ENCODE measurements at regions not wholly inside any gene's neighbourhood (a gene's known extent, or its start where the extent isn't known, plus 50 kb on each side); places are given as distances from the start of the nearest gene placed in this dataset.

DNA sequence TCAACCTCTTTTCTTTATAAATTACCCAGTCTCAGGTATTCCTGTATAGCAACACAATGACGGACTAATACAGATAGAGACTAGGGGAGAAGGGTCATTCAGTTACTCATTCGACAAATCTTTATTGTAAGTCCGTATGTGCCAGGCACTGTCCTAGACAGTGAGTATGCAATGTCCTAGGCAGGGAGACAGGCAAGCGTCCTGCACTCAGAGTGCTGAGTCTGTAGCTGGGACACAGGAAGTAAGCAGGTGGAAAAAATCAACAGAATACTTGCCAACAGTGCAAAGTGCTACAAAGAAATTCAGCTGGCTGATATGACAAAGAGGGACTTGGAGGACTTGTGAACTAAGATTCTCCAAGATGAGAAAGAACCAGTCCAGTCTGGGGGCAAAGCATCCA is 92.2 kb upstream of the ZBTB40 start:
- H3K27ac ChIP-seq (ENCODE audit: low read depth in 1 of 2, low read length in 2 of 2) = no peak overlapping the region
- H3K4me1 ChIP-seq (ENCODE audit: control insufficient read depth in 1 of 2, insufficient read depth in 2 of 2, low read length in 2 of 2) = no peaks in the 10 kb centered on the region
- H3K9me3 Mint-ChIP-seq = peaks cover 0 to 3% (median 0%) of the 10 kb centered on the region in 7 donors
- no peak overlapping the region for H3K4me3 ChIP-seq (replicated peaks in 1 of 3; ENCODE audit: low read depth in 2 of 3, low read length in 3 of 3)
- H3K79me2 ChIP-seq (ENCODE audit: insufficient read depth, low read length) = no peaks in the 10 kb centered on the region
- H2AFZ ChIP-seq (ENCODE audit: insufficient read depth, low read depth, low read length, poor library complexity, severe bottlenecking) = no peak overlapping the region
- H3K36me3 Mint-ChIP-seq = no peaks in the 10 kb centered on the region
- no peak for TF ChIP-seq CTCF (IDR thresholded peaks at IDR 0.05)
- 87% methylated on average over 4 of the region's 4 CpGs for WGBS (ENCODE audit: insufficient coverage)
- DNase-seq = no peak
- peaks cover 9 to 17% (median 14%) of the 10 kb centered on the region in 3 donors for H3K27me3 Mint-ChIP-seq (ENCODE audit: low read depth in 3 of 3)
- H3K9ac ChIP-seq (ENCODE audit: insufficient read depth, low read length, poor library complexity, severe bottlenecking) = no peak overlapping the region
- H3K4me3 Mint-ChIP-seq = no peak overlapping the region
- H3K27me3 ChIP-seq (ENCODE audit: control insufficient read depth in 2 of 2, insufficient read depth in 2 of 2, low read length in 2 of 2) = no peaks in the 10 kb centered on the region
- H3K4me2 ChIP-seq (replicated peaks; ENCODE audit: extremely low read depth, low read length, poor library complexity, severe bottlenecking) = no peak overlapping the region
- no peaks in the 10 kb centered on the region for H3K9me3 ChIP-seq (replicated peaks in 1 of 2; ENCODE audit: control insufficient read depth in 1 of 2, insufficient read depth in 1 of 2, low read length in 2 of 2)
- H4K20me1 ChIP-seq (ENCODE audit: insufficient read depth, low read length) = no peaks in the 10 kb centered on the region
- H3K4me1 Mint-ChIP-seq = no peaks in the 10 kb centered on the region
- H3K36me3 ChIP-seq (replicated peaks in 1 of 2; ENCODE audit: control insufficient read depth in 1 of 2, insufficient read depth in 2 of 2, low read length in 2 of 2) = no peaks in the 10 kb centered on the region
- H3K27ac Mint-ChIP-seq = peak overlapping the region in 1 of 7 donors; percentile 77
- intact Hi-C loops (cut with micrococcal nuclease) = no loop called here

GRCh38 chr1:22362626-22363402 is 88.8 kb upstream of the ZBTB40 start:
- no peaks in the 10 kb centered on the region for H3K9me3 ChIP-seq (replicated peaks in 1 of 2; ENCODE audit: control insufficient read depth in 1 of 2, insufficient read depth in 1 of 2, low read length in 2 of 2)
- no peak for TF ChIP-seq CTCF (IDR thresholded peaks at IDR 0.05)
- no peak overlapping the region for H2AFZ ChIP-seq (ENCODE audit: insufficient read depth, low read depth, low read length, poor library complexity, severe bottlenecking)
- no peaks in the 10 kb centered on the region for H3K27me3 ChIP-seq (ENCODE audit: control insufficient read depth in 2 of 2, insufficient read depth in 2 of 2, low read length in 2 of 2)
- H3K36me3 ChIP-seq (replicated peaks in 1 of 2; ENCODE audit: control insufficient read depth in 1 of 2, insufficient read depth in 2 of 2, low read length in 2 of 2) = no peaks in the 10 kb centered on the region
- WGBS (ENCODE audit: insufficient coverage) = 79% methylated on average over 5 of the region's 6 CpGs
- H3K4me3 Mint-ChIP-seq = no peak overlapping the region
- H3K79me2 ChIP-seq (ENCODE audit: insufficient read depth, low read length) = no peaks in the 10 kb centered on the region
- H3K27ac ChIP-seq (ENCODE audit: low read depth in 1 of 2, low read length in 2 of 2) = no peak overlapping the region
- H3K4me2 ChIP-seq (replicated peaks; ENCODE audit: extremely low read depth, low read length, poor library complexity, severe bottlenecking) = no peak overlapping the region
- H3K36me3 Mint-ChIP-seq = no peaks in the 10 kb centered on the region
- no peaks in the 10 kb centered on the region for H3K4me1 Mint-ChIP-seq
- intact Hi-C loops (cut with micrococcal nuclease) = no loop called here
- no peak overlapping the region for H3K27ac Mint-ChIP-seq
- no peak overlapping the region for H3K9ac ChIP-seq (ENCODE audit: insufficient read depth, low read length, poor library complexity, severe bottlenecking)
- H3K4me1 ChIP-seq (ENCODE audit: control insufficient read depth in 1 of 2, insufficient read depth in 2 of 2, low read length in 2 of 2) = no peaks in the 10 kb centered on the region
- no peak overlapping the region for H3K4me3 ChIP-seq (replicated peaks in 1 of 3; ENCODE audit: low read depth in 2 of 3, low read length in 3 of 3)
- H4K20me1 ChIP-seq (ENCODE audit: insufficient read depth, low read length) = no peaks in the 10 kb centered on the region
- peaks cover 0 to 3% (median 0%) of the 10 kb centered on the region in 7 donors for H3K9me3 Mint-ChIP-seq
- DNase-seq = no peak
- H3K27me3 Mint-ChIP-seq (ENCODE audit: low read depth in 3 of 3) = peaks cover 7 to 12% (median 7%) of the 10 kb centered on the region in 3 donors

Data from CD14-positive monocyte (primary cell).